GM12891 (cell line): ENCODE measurements at regions not wholly inside any gene's neighbourhood (a gene's known extent, or its start where the extent isn't known, plus 50 kb on each side); places are given as distances from the start of the nearest gene placed in this dataset.
A peak's percentile ranks its signal among the peaks of the same experiment; 100 is the strongest.
"Not testable (repeated sequence)": the region's sequence is repeated elsewhere in the genome, so short reads cannot be mapped to it uniquely, and the experiment has no call there.

Source experiments
- DNase-seq: peaks from one replicate; pipeline ENCODE4 v3.0.0; 2011; ENCODE audit warnings: low spot score; ENCODE audit not compliant: insufficient read length
- FAIRE-seq: peaks from 2 replicates; lab custom pipeline; 2011; peaks lifted over from hg19 to GRCh38; lab: Jason Lieb, UNC
- PAX5 ChIP-seq: IDR thresholded peaks from 2 replicates; pipeline ENCODE4 v1.6.1; 2011; ENCODE audit warnings: low read length, moderate library complexity, mild to moderate bottlenecking; ENCODE audit not compliant: insufficient read depth, severe bottlenecking
- POLR2A ChIP-seq: IDR thresholded peaks from 2 replicates; pipeline ENCODE4 v1.6.1; 2011; ENCODE audit warnings: low read depth, low read length, control low read depth
- POLR2AphosphoS5 ChIP-seq: IDR thresholded peaks from 2 replicates; pipeline ENCODE4 v1.6.1; 2011; ENCODE audit warnings: low read depth, low read length, control low read depth
- POU2F2 ChIP-seq: IDR thresholded peaks from 2 replicates; pipeline ENCODE4 v1.6.1; 2011; ENCODE audit warnings: low read depth, mild to moderate bottlenecking, control low read depth, low read length, moderate library complexity
- SPI1 ChIP-seq: IDR thresholded peaks from 2 replicates; pipeline ENCODE4 v1.6.1; 2011; ENCODE audit warnings: low read depth, low read length, control low read depth
- TAF1 ChIP-seq: IDR thresholded peaks from 2 replicates; pipeline ENCODE4 v1.6.1; 2011; ENCODE audit warnings: low read depth, low read length, control low read depth

- DNase-seq (no peak), FAIRE-seq (no peak)
- no peak for TF ChIP-seq POLR2A
- no peak for TF ChIP-seq PAX5
- no peak for TF ChIP-seq POLR2AphosphoS5
- TF ChIP-seq TAF1: no peak
- TF ChIP-seq POU2F2: no peak
- TF ChIP-seq SPI1: no peak
Measured at GRCh38 chr9:22170556-22170955, 161.5 kb upstream of the CDKN2B start.

GRCh38 chr9:22170990-22171670 is 162.0 kb upstream of the CDKN2B start:
- FAIRE-seq: no peak
- DNase-seq: no peak
- TF ChIP-seq TAF1 (no peak), SPI1 (peak; percentile 82), POLR2A (no peak)

- no peak for FAIRE-seq
- TF ChIP-seq POLR2AphosphoS5 (no peak), SPI1 (no peak), POLR2A (no peak), TAF1 (no peak), POU2F2 (no peak), PAX5 (no peak)
- DNase-seq: no peak
Measured at GRCh38 chr9:22171691-22172090, 162.6 kb upstream of the CDKN2B start.

- DNase-seq (no peak), FAIRE-seq (no peak)
- TF ChIP-seq POLR2A: no peak
- no peak for TF ChIP-seq POU2F2
- TF ChIP-seq PAX5: no peak
- TF ChIP-seq POLR2AphosphoS5: no peak
- no peak for TF ChIP-seq SPI1
- TF ChIP-seq TAF1: no peak
Measured at GRCh38 chr9:22173908-22174307, 164.8 kb upstream of the CDKN2B start.

GRCh38 chr9:22175972-22176545 is 167.0 kb upstream of the CDKN2B start:
- DNase-seq (no peak), FAIRE-seq (no peak)
- TF ChIP-seq PAX5 (no peak), SPI1 (no peak), POLR2A (no peak)

- DNase-seq, FAIRE-seq: not testable (repeated sequence)
Measured at GRCh38 chr9:22181021-22181420, 171.9 kb upstream of the CDKN2B start.

GRCh38 chr9:22189471-22189870 is 180.4 kb upstream of the CDKN2B start:
- TF ChIP-seq SPI1 (no peak), POU2F2 (no peak), TAF1 (no peak)
- no peak for DNase-seq
- FAIRE-seq: no peak

- DNase-seq, FAIRE-seq: not testable (repeated sequence)
- peak; percentile 53 for TF ChIP-seq SPI1
Measured at GRCh38 chr9:22197000-22197399, 187.9 kb upstream of the CDKN2B start.

GRCh38 chr9:22198681-22199080 is 189.6 kb upstream of the CDKN2B start:
- FAIRE-seq: no peak
- TF ChIP-seq POLR2AphosphoS5 (no peak), SPI1 (no peak), TAF1 (no peak), POU2F2 (no peak), PAX5 (no peak), POLR2A (no peak)
- no peak for DNase-seq

- DNase-seq (no peak), FAIRE-seq (no peak)
- no peak for TF ChIP-seq SPI1
- TF ChIP-seq POLR2A: no peak
- TF ChIP-seq POLR2AphosphoS5: no peak
- TF ChIP-seq POU2F2: no peak
- TF ChIP-seq TAF1: no peak
- TF ChIP-seq PAX5: no peak
Measured at GRCh38 chr9:22201256-22201655, 192.2 kb upstream of the CDKN2B start.

- FAIRE-seq (no peak), DNase-seq (no peak)
- no peak for TF ChIP-seq POU2F2
Measured at GRCh38 chr9:22203371-22204138, 194.4 kb upstream of the CDKN2B start.
